ENCODE measurements at regions not wholly inside any gene's neighbourhood (a gene's known extent, or its start where the extent isn't known, plus 50 kb on each side); places are given as distances from the start of the nearest gene placed in this dataset.

- TF ChIP-seq, protein P1, sequence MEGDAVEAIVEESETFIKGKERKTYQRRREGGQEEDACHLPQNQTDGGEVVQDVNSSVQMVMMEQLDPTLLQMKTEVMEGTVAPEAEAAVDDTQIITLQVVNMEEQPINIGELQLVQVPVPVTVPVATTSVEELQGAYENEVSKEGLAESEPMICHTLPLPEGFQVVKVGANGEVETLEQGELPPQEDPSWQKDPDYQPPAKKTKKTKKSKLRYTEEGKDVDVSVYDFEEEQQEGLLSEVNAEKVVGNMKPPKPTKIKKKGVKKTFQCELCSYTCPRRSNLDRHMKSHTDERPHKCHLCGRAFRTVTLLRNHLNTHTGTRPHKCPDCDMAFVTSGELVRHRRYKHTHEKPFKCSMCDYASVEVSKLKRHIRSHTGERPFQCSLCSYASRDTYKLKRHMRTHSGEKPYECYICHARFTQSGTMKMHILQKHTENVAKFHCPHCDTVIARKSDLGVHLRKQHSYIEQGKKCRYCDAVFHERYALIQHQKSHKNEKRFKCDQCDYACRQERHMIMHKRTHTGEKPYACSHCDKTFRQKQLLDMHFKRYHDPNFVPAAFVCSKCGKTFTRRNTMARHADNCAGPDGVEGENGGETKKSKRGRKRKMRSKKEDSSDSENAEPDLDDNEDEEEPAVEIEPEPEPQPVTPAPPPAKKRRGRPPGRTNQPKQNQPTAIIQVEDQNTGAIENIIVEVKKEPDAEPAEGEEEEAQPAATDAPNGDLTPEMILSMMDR (IDR thresholded peaks at IDR 0.05), result no peak
- TF ChIP-seq POLR2A (IDR thresholded peaks at IDR 0.05), result no peak
Observed at GRCh38 chr3:167160781-167161180, 219.3 kb downstream of the ZBBX start.

All from vagina (tissue), 2 donors.